Ascending aorta (tissue), 2 donors: ENCODE measurements at regions not wholly inside any gene's neighbourhood (a gene's known extent, or its start where the extent isn't known, plus 50 kb on each side); places are given as distances from the start of the nearest gene placed in this dataset.

Source experiments
- DNase-seq, 2 donors: peaks; one replicate each; pipeline ENCODE4 v3.0.0-alpha.2; 2019; ENCODE audit warnings: low spot score in 2 of 2
- H3K27ac ChIP-seq, 2 donors: fragments of 200-600 bp; sonication (generic); one replicate each; pipeline ENCODE4 v1.5.1; 2016 to 2017; ENCODE audit warnings: mild to moderate bottlenecking in 1 of 2
- H3K27me3 ChIP-seq: fragments of 200-600 bp; sonication (generic); one replicate; pipeline ENCODE4 v1.5.1; 2017
- H3K36me3 ChIP-seq, 2 donors: fragments of 200-600 bp; sonication (generic); one replicate each; pipeline ENCODE4 v1.5.1; 2016
- H3K4me1 ChIP-seq, 2 donors: fragments of 200-600 bp; sonication (generic); one replicate each; pipeline ENCODE4 v1.5.1; 2016 to 2017; ENCODE audit warnings: mild to moderate bottlenecking in 1 of 2
- H3K4me3 ChIP-seq, 2 donors: fragments of 200-600 bp; sonication (generic); one replicate each; pipeline ENCODE4 v1.5.1; 2016 to 2017; ENCODE audit warnings: mild to moderate bottlenecking in 1 of 2
- H3K9me3 ChIP-seq, 2 donors: fragments of 200-600 bp; sonication (generic); one replicate each; pipeline ENCODE4 v1.5.1; 2016
- CTCF ChIP-seq, 3 experiments: fragments of 200-600 bp in 2 of 3; fragments of 450-650 bp in 1 of 3; sonication (generic) in 2 of 3; IDR thresholded peaks; one replicate each; pipeline ENCODE4 v1.5.1; 2016 to 2019; ENCODE audit warnings: antibody characterized with exemption in 3 of 3, mild to moderate bottlenecking in 1 of 3, moderate library complexity in 1 of 3
- intact Hi-C: fragments of 100-400 bp; cut with DNase I; formaldehyde crosslinking; loops from one replicate; pipeline ENCODE4 v1.15.1; 2023

DNA sequence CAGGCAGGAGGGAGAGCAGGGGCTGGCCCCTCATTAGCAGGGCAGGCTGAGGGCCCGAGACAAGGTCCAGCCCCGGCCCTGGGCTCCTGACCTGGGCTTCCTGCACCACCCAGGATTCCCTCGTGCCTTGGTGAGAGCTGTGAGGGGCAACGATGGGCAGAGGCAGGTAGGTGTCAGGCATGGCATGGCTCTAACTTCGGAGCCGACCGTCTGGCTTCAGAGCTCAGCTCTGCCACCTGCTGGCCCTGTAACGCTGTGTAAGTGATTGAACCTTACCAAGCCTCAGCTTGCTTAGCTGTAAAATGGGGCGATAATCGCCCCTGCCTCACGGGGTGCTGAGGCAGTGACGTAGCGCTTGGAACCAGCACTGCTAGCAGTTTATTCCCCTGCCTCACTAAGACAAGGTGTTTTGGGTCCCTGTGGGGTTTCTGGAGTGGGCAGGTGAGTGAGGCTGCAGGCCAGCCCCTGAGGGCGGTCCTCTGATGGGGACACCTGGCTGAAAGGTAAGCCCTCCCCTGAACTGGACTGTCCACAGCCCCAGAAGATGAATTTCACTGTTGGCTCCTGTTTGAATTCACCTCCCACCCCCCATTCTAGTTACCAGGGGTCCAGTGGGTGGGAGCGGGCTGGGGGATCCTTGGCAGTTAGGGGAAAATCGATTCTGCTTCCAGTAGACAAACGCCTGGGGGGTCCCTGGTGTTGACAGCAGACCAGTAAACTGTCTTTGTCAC is 184.8 kb upstream of the GSE1 start:
- Histone ChIP-seq H3K9me3 (no peaks in the 10 kb centered on the region), H3K27me3 (no peaks in the 10 kb centered on the region), H3K27ac (no peak overlapping the region), H3K4me1 (no peaks in the 10 kb centered on the region), H3K36me3 (no peaks in the 10 kb centered on the region), H3K4me3 (no peak overlapping the region)
- DNase-seq, result no peak
- TF ChIP-seq CTCF (IDR thresholded peaks at IDR 0.05), result peak; percentile 23 to 54 (median 50)
- intact Hi-C loops, result loop anchor here (10.0 kb wide), 2 partner anchors 114 to 286 kb away; no protein-coding TSS in a partner anchor

- TF ChIP-seq CTCF (IDR thresholded peaks at IDR 0.05), result no peak
- Histone ChIP-seq H3K27me3 (no peaks in the 10 kb centered on the region), H3K4me3 (no peak overlapping the region), H3K9me3 (no peaks in the 10 kb centered on the region), H3K4me1 (no peaks in the 10 kb centered on the region), H3K36me3 (no peaks in the 10 kb centered on the region), H3K27ac (no peak overlapping the region)
- DNase-seq, result no peak
- intact Hi-C loops, result loop anchor here (10.0 kb wide), 2 partner anchors 114 to 286 kb away; no protein-coding TSS in a partner anchor
These were observed 184.0 kb upstream of the GSE1 start for GRCh38 chr16:85428899-85429775.

DNA sequence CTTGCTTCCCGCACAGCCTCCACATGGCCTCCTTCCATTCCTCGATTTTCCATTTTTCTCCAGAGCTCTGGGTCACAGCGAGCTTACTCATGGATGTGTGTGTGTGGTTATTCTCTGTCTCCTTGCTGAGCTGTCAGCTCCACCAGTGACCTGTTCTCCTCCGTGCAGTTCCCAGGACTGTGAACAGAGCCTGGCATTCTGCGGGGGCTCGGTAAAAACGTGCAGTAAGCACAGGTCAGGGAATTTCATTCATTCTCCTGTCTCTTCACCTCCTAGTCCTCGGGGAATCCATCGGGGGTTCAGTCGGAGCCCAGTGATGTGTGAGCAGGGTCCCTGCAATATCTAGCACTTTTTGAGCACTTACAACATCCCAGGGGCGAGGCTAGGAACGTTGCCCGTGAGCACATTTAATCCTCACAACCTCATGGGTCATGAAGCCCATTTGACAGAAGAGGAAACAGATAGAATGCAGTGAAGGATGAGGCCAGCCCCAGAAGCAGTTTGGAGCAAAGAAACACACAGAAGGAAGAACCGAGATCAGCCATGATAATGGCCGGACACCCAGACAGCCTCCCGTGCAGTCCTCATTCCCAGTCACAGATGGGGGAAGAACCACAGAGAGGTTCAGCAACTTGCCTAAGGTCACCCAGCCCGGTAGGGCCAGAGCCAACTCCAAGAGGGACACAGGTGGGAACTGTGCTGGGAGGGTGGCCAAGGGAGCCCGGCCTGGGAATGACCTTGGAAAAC is 183.2 kb upstream of the GSE1 start:
- H3K36me3 ChIP-seq, result no peaks in the 10 kb centered on the region
- H3K4me3 ChIP-seq, result no peak overlapping the region
- no peaks in the 10 kb centered on the region for H3K4me1 ChIP-seq
- TF ChIP-seq CTCF (IDR thresholded peaks at IDR 0.05), result no peak
- DNase-seq, result no peak
- intact Hi-C loops, result loop anchor here (10.0 kb wide), 2 partner anchors 115 to 285 kb away; no protein-coding TSS in a partner anchor
- no peaks in the 10 kb centered on the region for H3K27me3 ChIP-seq
- no peak overlapping the region for H3K27ac ChIP-seq
- no peaks in the 10 kb centered on the region for H3K9me3 ChIP-seq

GRCh38 chr16:85430523-85431421 is 182.3 kb upstream of the GSE1 start:
- intact Hi-C loops, result no loop called here

More at GRCh38 chr16:85430523-85431421, 182.3 kb upstream of the GSE1 start:
- no peaks in the 10 kb centered on the region for H3K9me3 ChIP-seq
- no peaks in the 10 kb centered on the region for H3K36me3 ChIP-seq
- H3K27me3 ChIP-seq, result no peaks in the 10 kb centered on the region
- no peak for DNase-seq
- TF ChIP-seq CTCF (IDR thresholded peaks at IDR 0.05), result no peak
- H3K4me3 ChIP-seq, result no peak overlapping the region
- no peak overlapping the region for H3K27ac ChIP-seq
- H3K4me1 ChIP-seq, result peaks cover 0 to 2% of the 10 kb centered on the region in 2 donors
